Activated naive CD4-positive, alpha-beta T cell treated with anti-CD3 and anti-CD28 coated beads, Interleukin-2, amount 10 ng/mL, durations not matched to agents 7 days and 5 days (primary cell): ENCODE measurements at regions not wholly inside any gene's neighbourhood (a gene's known extent, or its start where the extent isn't known, plus 50 kb on each side); places are given as distances from the start of the nearest gene placed in this dataset.

Experiments used
- CTCF ChIA-PET: fragments of 350-600 bp; sonication (Branson Sonifier 250); formaldehyde crosslinking; loops from one replicate; lab custom pipeline; 2021; ENCODE audit warnings: antibody characterized with exemption; lab: Charles Lee
- DNase-seq: peaks from one replicate; pipeline ENCODE4 v3.0.0-alpha.2; 2020
- H3K27ac Mint-ChIP-seq: one replicate; pipeline ENCODE4 v1.8.0; 2021; ENCODE audit warnings: mild to moderate bottlenecking, moderate library complexity, mixed read lengths
- H3K27me3 Mint-ChIP-seq: one replicate; pipeline ENCODE4 v1.8.0; 2021; ENCODE audit warnings: mild to moderate bottlenecking, mixed read lengths
- H3K36me3 Mint-ChIP-seq: one replicate; pipeline ENCODE4 v1.8.0; 2021; ENCODE audit warnings: mixed read lengths
- H3K4me1 Mint-ChIP-seq: one replicate; pipeline ENCODE4 v1.8.0; 2021; ENCODE audit warnings: mixed read lengths
- H3K4me3 Mint-ChIP-seq: one replicate; pipeline ENCODE4 v1.8.0; 2021; ENCODE audit warnings: mild to moderate bottlenecking, moderate library complexity, mixed read lengths
- H3K9me3 Mint-ChIP-seq: one replicate; pipeline ENCODE4 v1.8.0; 2021; ENCODE audit warnings: mixed read lengths

DNA sequence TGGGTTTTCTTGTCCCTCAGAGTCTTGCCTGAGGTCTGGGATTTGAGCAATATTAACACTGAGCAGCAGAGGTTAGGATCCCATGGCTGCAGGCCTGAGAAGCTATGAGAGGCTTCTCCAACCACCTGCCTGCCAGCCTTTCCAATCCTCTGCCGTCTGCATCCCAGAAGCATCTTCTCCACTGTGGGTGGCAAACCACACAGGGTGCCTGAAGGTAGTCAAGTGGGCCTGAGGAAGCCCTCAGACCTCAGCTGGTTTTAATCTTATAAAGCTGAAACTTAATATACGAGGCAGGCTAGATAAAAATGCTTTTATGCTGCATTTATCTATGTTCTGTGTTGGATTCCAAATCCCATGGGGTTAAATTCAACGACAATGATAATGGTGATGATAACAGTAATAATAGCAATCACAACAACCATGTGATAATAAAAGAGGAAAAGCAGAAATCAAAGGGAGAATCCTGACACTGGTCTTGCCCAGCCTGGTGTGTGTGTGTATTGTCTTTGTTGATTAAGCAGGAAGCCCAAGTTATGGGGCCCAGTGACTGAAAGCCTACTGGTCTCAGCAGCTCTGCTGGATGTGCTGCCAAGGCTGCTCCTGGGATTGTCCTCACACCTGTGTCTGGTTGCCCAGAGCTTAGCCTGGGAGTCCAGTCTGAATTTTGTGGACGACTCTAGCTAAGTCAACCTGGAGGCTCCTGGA lies 59.7 kb upstream of the LDAH start:
- CTCF ChIA-PET, result no interaction called here
- Mint-ChIP-seq H3K4me1 (no peaks in the 10 kb centered on the region), H3K27me3 (peaks cover 23% of the 10 kb centered on the region), H3K4me3 (no peak overlapping the region), H3K27ac (no peak overlapping the region), H3K9me3 (no peaks in the 10 kb centered on the region), H3K36me3 (no peaks in the 10 kb centered on the region)
- DNase-seq, result no peak

- no peak overlapping the region for H3K4me3 Mint-ChIP-seq
- peaks cover 31% of the 10 kb centered on the region for H3K27me3 Mint-ChIP-seq
- H3K36me3 Mint-ChIP-seq, result no peaks in the 10 kb centered on the region
- DNase-seq, result no peak
- CTCF ChIA-PET, result interaction anchor here (0.5 kb wide), 1 partner anchor 18 kb away, joined by 3 read pairs; no protein-coding TSS in a partner anchor
- peaks cover 4% of the 10 kb centered on the region for H3K4me1 Mint-ChIP-seq
- no peaks in the 10 kb centered on the region for H3K9me3 Mint-ChIP-seq
- H3K27ac Mint-ChIP-seq, result no peak overlapping the region
Measured at GRCh38 chr2:20880221-20880771, 57.4 kb upstream of the LDAH start.

GRCh38 chr2:20879221-20879620 lies 56.3 kb upstream of the LDAH start:
- no peak overlapping the region for H3K4me3 Mint-ChIP-seq
- peaks cover 4% of the 10 kb centered on the region for H3K4me1 Mint-ChIP-seq
- no peak for DNase-seq
- no peaks in the 10 kb centered on the region for H3K36me3 Mint-ChIP-seq
- H3K9me3 Mint-ChIP-seq, result no peaks in the 10 kb centered on the region
- no peak overlapping the region for H3K27ac Mint-ChIP-seq
- CTCF ChIA-PET, result no interaction called here
- peaks cover 37% of the 10 kb centered on the region for H3K27me3 Mint-ChIP-seq

- H3K36me3 Mint-ChIP-seq, result no peaks in the 10 kb centered on the region
- CTCF ChIA-PET, result no interaction called here
- no peak for DNase-seq
- peaks cover 33% of the 10 kb centered on the region for H3K27me3 Mint-ChIP-seq
- H3K4me1 Mint-ChIP-seq, result peaks cover 4% of the 10 kb centered on the region
- H3K27ac Mint-ChIP-seq, result no peak overlapping the region
- no peaks in the 10 kb centered on the region for H3K9me3 Mint-ChIP-seq
- H3K4me3 Mint-ChIP-seq, result no peak overlapping the region
Measured at GRCh38 chr2:20877960-20878359, 55.1 kb upstream of the LDAH start.
